ENCODE measurements at regions not wholly inside any gene's neighbourhood (a gene's known extent, or its start where the extent isn't known, plus 50 kb on each side); places are given as distances from the start of the nearest gene placed in this dataset.
A peak's percentile ranks its signal among the peaks of the same experiment; 100 is the strongest.

- no peak overlapping the region for H2AK5ac ChIP-seq (ENCODE audit: insufficient read length, low read length)
- H3K56ac ChIP-seq (ENCODE audit: insufficient read length, low read depth, low read length) = no peak overlapping the region
- TF ChIP-seq, protein P1, sequence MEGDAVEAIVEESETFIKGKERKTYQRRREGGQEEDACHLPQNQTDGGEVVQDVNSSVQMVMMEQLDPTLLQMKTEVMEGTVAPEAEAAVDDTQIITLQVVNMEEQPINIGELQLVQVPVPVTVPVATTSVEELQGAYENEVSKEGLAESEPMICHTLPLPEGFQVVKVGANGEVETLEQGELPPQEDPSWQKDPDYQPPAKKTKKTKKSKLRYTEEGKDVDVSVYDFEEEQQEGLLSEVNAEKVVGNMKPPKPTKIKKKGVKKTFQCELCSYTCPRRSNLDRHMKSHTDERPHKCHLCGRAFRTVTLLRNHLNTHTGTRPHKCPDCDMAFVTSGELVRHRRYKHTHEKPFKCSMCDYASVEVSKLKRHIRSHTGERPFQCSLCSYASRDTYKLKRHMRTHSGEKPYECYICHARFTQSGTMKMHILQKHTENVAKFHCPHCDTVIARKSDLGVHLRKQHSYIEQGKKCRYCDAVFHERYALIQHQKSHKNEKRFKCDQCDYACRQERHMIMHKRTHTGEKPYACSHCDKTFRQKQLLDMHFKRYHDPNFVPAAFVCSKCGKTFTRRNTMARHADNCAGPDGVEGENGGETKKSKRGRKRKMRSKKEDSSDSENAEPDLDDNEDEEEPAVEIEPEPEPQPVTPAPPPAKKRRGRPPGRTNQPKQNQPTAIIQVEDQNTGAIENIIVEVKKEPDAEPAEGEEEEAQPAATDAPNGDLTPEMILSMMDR (conservative IDR thresholded peaks at IDR 0.05) = no peak
- H3K14ac ChIP-seq (ENCODE audit: insufficient read depth, low read length) = no peak overlapping the region
- Mint-ChIP-seq H3K4me1 (peaks cover 26 to 32% of the 10 kb centered on the region in 2 experiments), H3K27me3 (ENCODE audit: low read depth) (peaks cover 10% of the 10 kb centered on the region), H3K9me3 (no peaks in the 10 kb centered on the region), H3K4me3 (no peak overlapping the region), H3K36me3 (ENCODE audit: insufficient read depth in 1 of 3, low read depth in 3 of 3) (no peaks in the 10 kb centered on the region), H3K27ac (peak overlapping the region in 1 of 3 experiments; percentile 57; a peak in 1 of 7 replicates)
- no peaks in the 10 kb centered on the region for H3K27me3 ChIP-seq (ENCODE audit: insufficient read depth, low read length)
- no peak overlapping the region for H2BK15ac ChIP-seq (ENCODE audit: low read depth, low read length)
- no peak overlapping the region for H4K8ac ChIP-seq (replicated peaks; ENCODE audit: insufficient read length, low read depth, low read length)
- no peak for DNase-seq
- no peak overlapping the region for H4K5ac ChIP-seq (ENCODE audit: insufficient read length, low read depth, low read length)
- H4K91ac ChIP-seq (ENCODE audit: insufficient read length, low read depth, low read length) = no peak overlapping the region
- H2BK120ac ChIP-seq (ENCODE audit: low read depth, low read length, poor library complexity, severe bottlenecking) = no peak overlapping the region
- no CpG with 5 or more reads among the region's 7 CpGs for WGBS (ENCODE audit: extremely low coverage, insufficient read length, low lambda C conversion rate)
- no peak overlapping the region for H3T11ph ChIP-seq (ENCODE audit: low read length)
- H2BK20ac ChIP-seq (ENCODE audit: low read depth, low read length, poor library complexity, severe bottlenecking) = no peak overlapping the region
- peak overlapping the region; percentile 12 for H3K18ac ChIP-seq (ENCODE audit: insufficient read length, low read depth, low read length)
- H3K9ac ChIP-seq (ENCODE audit: extremely low read depth, insufficient read length, low read length) = no peak overlapping the region
- H3K4me2 ChIP-seq (ENCODE audit: insufficient read depth, insufficient read length, low read length) = no peak overlapping the region
- H2BK5ac ChIP-seq (ENCODE audit: insufficient read length, low read length) = no peak overlapping the region
- no peaks in the 10 kb centered on the region for H3K9me3 ChIP-seq (ENCODE audit: control insufficient read depth, low read depth, low read length)
- H4K20me1 ChIP-seq (ENCODE audit: control insufficient read depth, insufficient read depth, insufficient read length) = no peaks in the 10 kb centered on the region
- no peak overlapping the region for H3K4ac ChIP-seq (ENCODE audit: low read depth, low read length)
- H2AFZ ChIP-seq (ENCODE audit: low read length) = no peak overlapping the region
- no peak overlapping the region for H3K23ac ChIP-seq (ENCODE audit: insufficient read length, low read depth, low read length)
- H3K4me1 ChIP-seq (ENCODE audit: insufficient read depth, low read length) = no peaks in the 10 kb centered on the region
- H2BK12ac ChIP-seq (ENCODE audit: insufficient read length, low read depth, low read length) = no peak overlapping the region
- H3K23me2 ChIP-seq (ENCODE audit: insufficient read length, low read depth, low read length, poor library complexity, severe bottlenecking) = no peaks in the 10 kb centered on the region
- H3K79me1 ChIP-seq (ENCODE audit: insufficient read depth, low read depth, low read length, poor library complexity, severe bottlenecking) = no peaks in the 10 kb centered on the region
- H3K27ac ChIP-seq (ENCODE audit: insufficient read length, low read depth, low read length) = no peak overlapping the region
- H3K79me2 ChIP-seq (ENCODE audit: insufficient read depth, low read length) = no peaks in the 10 kb centered on the region
These were observed 522.6 kb upstream of the PROK2 start for GRCh38 chr3:72307438-72308115.

All from H9 (cell line).